HL-60 (cell line): ENCODE measurements at regions not wholly inside any gene's neighbourhood (a gene's known extent, or its start where the extent isn't known, plus 50 kb on each side); places are given as distances from the start of the nearest gene placed in this dataset.

Source experiments
- DNase-seq, 2 experiments: peaks; one replicate each; pipeline ENCODE4 v3.0.0-alpha.2; 2010 to 2020; ENCODE audit warnings: low read depth in 1 of 2, low spot score in 1 of 2
- H3K27ac ChIP-seq: fragments of 250-450 bp; sonication (Bioruptor Pico); replicated peaks from 2 replicates; pipeline ENCODE4 v1.5.1; 2020; ENCODE audit warnings: mild to moderate bottlenecking, moderate library complexity
- H3K27me3 ChIP-seq: fragments of 250-450 bp; sonication (Bioruptor Pico); 2 replicates; pipeline ENCODE4 v1.5.1; 2021; ENCODE audit warnings: mild to moderate bottlenecking, moderate library complexity; ENCODE audit not compliant: insufficient read depth, poor library complexity, severe bottlenecking
- H3K4me3 ChIP-seq: replicated peaks from 2 replicates; pipeline ENCODE4 v1.5.1; 2011; ENCODE audit warnings: mild to moderate bottlenecking, control low read depth, low read length; ENCODE audit not compliant: insufficient read depth
- CTCF ChIP-seq: IDR thresholded peaks from one replicate; pipeline ENCODE4 v1.5.1; 2011; ENCODE audit warnings: low read length, control low read depth, inconsistent platforms; ENCODE audit not compliant: insufficient read depth
- GABPA ChIP-seq: IDR thresholded peaks from 2 replicates; pipeline ENCODE4 v1.6.1; 2012; ENCODE audit warnings: low read depth
- POLR2AphosphoS5 ChIP-seq: IDR thresholded peaks from 2 replicates; pipeline ENCODE4 v1.6.1; 2012; ENCODE audit warnings: low read depth
- REST ChIP-seq: IDR thresholded peaks from 2 replicates; pipeline ENCODE4 v1.6.1; 2012; ENCODE audit warnings: low read depth; ENCODE audit not compliant: insufficient replicate concordance
- SPI1 ChIP-seq: IDR thresholded peaks from 2 replicates; pipeline ENCODE4 v1.6.1; 2012; ENCODE audit warnings: low read depth, mild to moderate bottlenecking, borderline replicate concordance

- no peak for DNase-seq
- Histone ChIP-seq H3K27ac (no peak overlapping the region), H3K4me3 (no peak overlapping the region), H3K27me3 (no peaks in the 10 kb centered on the region)
- TF ChIP-seq POLR2AphosphoS5 (no peak), GABPA (no peak), REST (no peak), CTCF (no peak), SPI1 (no peak)
Observed at GRCh38 chr3:166962911-166963310, 417.2 kb downstream of the ZBBX start.

GRCh38 chr3:166957121-166957520 is 423.0 kb downstream of the ZBBX start:
- Histone ChIP-seq H3K27ac (no peak overlapping the region), H3K4me3 (no peak overlapping the region), H3K27me3 (no peaks in the 10 kb centered on the region)
- no peak for DNase-seq
- no peak for TF ChIP-seq REST
- TF ChIP-seq SPI1, result no peak
- no peak for TF ChIP-seq GABPA
- TF ChIP-seq CTCF, result no peak
- TF ChIP-seq POLR2AphosphoS5, result no peak

GRCh38 chr3:166955201-166955939 is 424.7 kb downstream of the ZBBX start:
- no peak overlapping the region for H3K4me3 ChIP-seq
- TF ChIP-seq POLR2AphosphoS5, result no peak
- TF ChIP-seq REST, result no peak
- no peak for TF ChIP-seq GABPA
- DNase-seq, result no peak
- no peak overlapping the region for H3K27ac ChIP-seq
- no peaks in the 10 kb centered on the region for H3K27me3 ChIP-seq

GRCh38 chr3:166934879-166935278 is 445.2 kb downstream of the ZBBX start:
- Histone ChIP-seq H3K27ac (no peak overlapping the region), H3K27me3 (no peaks in the 10 kb centered on the region), H3K4me3 (no peak overlapping the region)
- DNase-seq, result no peak
- TF ChIP-seq GABPA (no peak), SPI1 (no peak), POLR2AphosphoS5 (no peak), CTCF (no peak), REST (no peak)
